Large intestine (tissue), 3 donors: ENCODE measurements at regions not wholly inside any gene's neighbourhood (a gene's known extent, or its start where the extent isn't known, plus 50 kb on each side); places are given as distances from the start of the nearest gene placed in this dataset.
"Not testable (repeated sequence)": the region's sequence is repeated elsewhere in the genome, so short reads cannot be mapped to it uniquely, and the experiment has no call there.

Experiments
- DNase-seq, 2 donors: peaks; one replicate each; pipeline versions ENCODE4 v3.0.0 to v3.0.0-alpha.2; 2013
- H3K27ac ChIP-seq: one replicate; pipeline ENCODE4 v1.5.1; 2013; ENCODE audit warnings: low read length
- H3K27me3 ChIP-seq: 2 replicates; pipeline ENCODE4 v1.6.1; 2013; ENCODE audit warnings: low read length; ENCODE audit not compliant: control insufficient read depth, insufficient read depth
- H3K36me3 ChIP-seq: 2 replicates; pipeline ENCODE4 v1.6.1; 2013; ENCODE audit warnings: low read length; ENCODE audit not compliant: control insufficient read depth, insufficient read depth
- H3K4me1 ChIP-seq: one replicate; pipeline ENCODE4 v1.6.1; 2013; ENCODE audit warnings: low read length; ENCODE audit not compliant: control insufficient read depth, insufficient read depth
- H3K4me3 ChIP-seq: one replicate; pipeline ENCODE4 v1.5.1; 2013; ENCODE audit warnings: low read length
- H3K9me3 ChIP-seq: one replicate; pipeline ENCODE4 v1.6.1; 2013; ENCODE audit warnings: mild to moderate bottlenecking, low read depth, low read length, moderate library complexity; ENCODE audit not compliant: control insufficient read depth
- WGBS: methylation state at CpG from one replicate; pipeline ENCODE4 v1.1.5; 2013; ENCODE audit warnings: low lambda C conversion rate; ENCODE audit not compliant: insufficient coverage; 5-methylcytosine and 5-hydroxymethylcytosine counted together

DNA sequence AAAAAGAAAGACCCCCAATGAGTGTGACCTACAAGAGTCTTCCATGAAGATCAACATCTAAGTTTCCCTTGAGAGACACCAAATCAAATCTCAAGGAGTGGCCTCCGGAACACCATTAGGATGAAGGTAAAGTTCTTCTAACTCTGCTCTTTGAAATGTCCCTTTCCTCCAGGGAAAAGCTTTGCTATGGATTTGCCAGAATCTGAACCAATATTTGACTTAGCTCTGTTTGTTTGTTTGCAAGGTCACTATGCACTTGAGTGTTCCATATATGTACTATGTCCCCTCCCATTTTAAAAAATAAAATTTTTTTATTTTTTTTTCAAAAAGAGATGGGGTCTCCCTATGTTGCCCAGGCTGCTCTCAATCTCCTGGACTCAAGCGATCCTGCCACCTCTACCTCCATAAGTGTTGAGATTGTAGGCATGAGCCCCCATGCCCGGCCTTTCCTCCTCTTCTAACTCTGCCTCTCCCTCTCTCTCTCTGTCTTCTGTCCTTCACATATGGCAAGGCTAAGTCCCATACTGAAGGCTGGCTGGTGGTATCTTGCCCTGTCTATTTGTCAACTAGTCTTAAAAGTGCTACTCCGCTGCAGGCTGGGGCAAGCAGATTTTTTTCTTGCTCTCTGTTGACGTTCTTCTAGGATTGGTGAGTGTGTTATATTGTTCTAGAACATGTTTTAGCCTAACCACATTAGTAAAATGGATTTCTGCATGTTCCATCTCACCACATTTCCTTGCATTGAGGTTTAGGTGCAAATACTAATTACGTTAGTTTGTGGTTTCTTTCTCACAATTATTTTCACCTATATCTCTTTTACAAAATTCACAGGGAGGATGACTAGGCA lies 276.7 kb upstream of the DYNLRB2 start:
- no peaks in the 10 kb centered on the region for H3K9me3 ChIP-seq

DNA sequence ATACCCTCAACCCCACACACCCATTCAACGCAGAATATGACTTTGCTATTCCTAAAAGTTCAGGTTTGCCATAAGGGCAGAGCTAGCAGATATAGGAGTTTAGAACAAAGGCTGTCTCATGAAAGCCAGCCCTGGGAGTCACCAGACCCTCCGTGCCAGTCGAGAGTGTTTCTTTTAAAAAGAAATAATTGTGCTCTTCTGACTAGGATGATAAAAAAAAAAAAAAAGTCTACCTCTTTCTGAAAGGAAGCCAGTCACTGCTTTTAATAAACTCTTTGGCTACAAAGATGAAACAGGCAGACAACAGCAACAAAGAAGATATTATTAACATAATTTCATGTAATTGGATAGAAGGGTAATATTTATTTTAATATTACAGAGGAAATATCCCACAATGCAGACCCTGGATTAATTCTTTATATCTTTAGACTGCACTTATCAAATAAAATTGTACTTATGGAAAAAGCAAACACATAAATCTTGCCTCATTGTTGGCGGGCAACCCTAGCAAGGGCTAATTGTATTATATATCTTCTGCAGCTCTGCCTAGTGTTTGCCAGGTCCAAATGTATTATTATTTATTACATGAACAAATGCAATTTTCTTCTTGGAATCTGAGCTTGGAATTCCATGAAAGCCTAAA lies 277.5 kb upstream of the DYNLRB2 start:
- 86% methylated on average over 1 of the region's 4 CpGs for WGBS
- no peak for DNase-seq
- Histone ChIP-seq H3K27ac (no peak overlapping the region), H3K27me3 (no peaks in the 10 kb centered on the region), H3K9me3 (no peaks in the 10 kb centered on the region), H3K4me3 (no peak overlapping the region), H3K4me1 (peaks cover 21% of the 10 kb centered on the region), H3K36me3 (no peaks in the 10 kb centered on the region)

More for the DNA sequence above, 276.7 kb upstream of the DYNLRB2 start:
- DNase-seq: no peak
- Histone ChIP-seq H3K4me1 (peaks cover 21% of the 10 kb centered on the region), H3K27ac (no peak overlapping the region), H3K27me3 (no peaks in the 10 kb centered on the region), H3K4me3 (no peak overlapping the region), H3K36me3 (no peaks in the 10 kb centered on the region)
- WGBS: 100% methylated on average over 1 of the region's 6 CpGs

DNA sequence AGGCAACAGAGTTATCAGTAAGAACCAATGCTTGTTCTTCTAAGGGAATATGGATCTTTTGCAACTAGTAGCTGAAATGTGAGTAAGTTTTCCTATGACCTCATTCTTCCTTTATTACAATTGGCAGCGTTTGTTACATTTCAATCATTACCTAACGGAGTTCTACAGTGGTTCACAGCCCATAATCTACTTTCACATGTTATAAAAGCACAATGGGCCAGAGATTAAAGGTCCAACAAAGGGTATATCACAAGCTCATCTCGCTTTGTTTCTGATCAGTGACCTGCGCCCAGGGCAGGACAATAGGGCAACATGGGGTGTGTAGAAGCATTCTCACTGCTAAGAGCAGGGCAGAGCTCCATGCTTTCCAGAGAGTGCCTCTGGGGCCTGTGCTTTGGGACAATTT lies 279.9 kb upstream of the DYNLRB2 start:
- no CpG with 5 or more reads among the region's 4 CpGs for WGBS
- Histone ChIP-seq H3K4me1 (peaks cover 12% of the 10 kb centered on the region), H3K27ac (no peak overlapping the region), H3K27me3 (no peaks in the 10 kb centered on the region), H3K4me3 (no peak overlapping the region), H3K36me3 (no peaks in the 10 kb centered on the region), H3K9me3 (no peaks in the 10 kb centered on the region)
- peak; percentile 69 to 89 for DNase-seq

DNA sequence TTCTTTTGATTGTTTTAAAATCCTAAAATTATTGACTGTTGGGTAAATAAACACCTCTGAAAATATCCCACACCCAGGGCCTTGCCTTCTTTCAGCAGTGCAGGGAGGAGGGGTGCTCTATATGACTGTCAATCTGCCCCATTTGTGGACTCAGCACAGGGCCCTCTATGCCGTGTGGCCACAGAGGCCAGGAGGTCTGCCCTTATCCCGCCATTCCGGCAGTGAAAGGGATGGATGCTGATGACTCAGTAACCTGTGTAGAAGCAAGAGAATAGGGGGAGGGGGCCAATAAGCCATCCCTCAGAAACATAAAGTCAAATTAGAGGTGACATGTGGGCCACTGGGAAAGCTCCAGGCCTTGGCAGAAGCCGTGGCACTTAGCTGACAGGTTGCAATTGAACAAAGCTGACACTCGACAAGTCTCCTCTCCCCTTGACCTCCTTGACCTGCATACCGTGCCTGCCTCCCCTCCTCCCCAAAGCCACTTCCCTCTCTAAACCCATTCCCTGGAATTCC lies 281.4 kb upstream of the DYNLRB2 start:
- WGBS: no CpG with 5 or more reads among the region's 6 CpGs
- Histone ChIP-seq H3K27me3 (no peaks in the 10 kb centered on the region), H3K4me1 (peaks cover 4% of the 10 kb centered on the region), H3K4me3 (no peak overlapping the region), H3K36me3 (no peaks in the 10 kb centered on the region), H3K27ac (no peak overlapping the region), H3K9me3 (no peaks in the 10 kb centered on the region)
- no peak for DNase-seq

DNA sequence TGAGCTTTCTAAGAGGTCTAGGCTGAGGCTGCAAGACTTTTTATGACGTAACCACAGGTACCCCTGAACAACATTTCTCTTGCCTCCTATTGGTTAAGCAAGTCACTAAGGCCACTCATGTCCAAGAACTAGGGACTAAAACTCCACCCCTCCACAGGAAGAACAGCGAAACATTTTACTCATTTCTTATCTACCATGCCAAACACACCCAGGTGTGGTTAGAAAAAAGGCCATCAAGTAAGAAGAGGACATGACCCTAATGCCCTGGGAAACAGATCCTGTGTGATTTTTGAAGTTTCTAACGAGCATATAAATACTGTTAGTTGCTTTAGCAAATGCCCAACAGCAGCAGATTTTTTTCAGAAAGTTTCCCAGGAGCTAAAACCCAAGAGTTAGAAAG lies 282.4 kb upstream of the DYNLRB2 start:
- no peak overlapping the region for H3K27ac ChIP-seq
- DNase-seq: no peak
- WGBS: no CpG with 5 or more reads among the region's 3 CpGs

DNA sequence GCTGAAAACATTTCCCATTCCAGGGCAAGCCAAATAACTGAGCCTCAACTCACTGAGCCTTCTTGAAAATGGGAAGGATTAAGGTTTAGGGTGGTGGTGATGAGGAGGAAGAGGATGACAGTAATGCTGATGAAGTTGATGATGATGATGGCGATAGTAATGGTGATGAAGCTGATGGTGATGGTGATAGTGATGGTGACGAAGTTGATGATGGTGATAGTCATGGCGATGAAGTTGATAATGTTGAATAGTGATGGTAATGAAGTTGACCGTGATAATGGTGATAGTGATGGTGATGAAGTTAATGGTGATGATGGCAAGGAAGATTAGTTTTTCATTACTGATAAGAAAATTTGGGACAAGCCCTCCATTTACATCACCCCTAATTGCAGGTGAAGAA lies 285.8 kb upstream of the DYNLRB2 start:
- DNase-seq: no peak

More for the DNA sequence above, 282.4 kb upstream of the DYNLRB2 start:
- Histone ChIP-seq H3K4me1 (peaks cover 4% of the 10 kb centered on the region), H3K9me3 (no peaks in the 10 kb centered on the region), H3K27me3 (no peaks in the 10 kb centered on the region), H3K4me3 (no peak overlapping the region), H3K36me3 (no peaks in the 10 kb centered on the region)

DNA sequence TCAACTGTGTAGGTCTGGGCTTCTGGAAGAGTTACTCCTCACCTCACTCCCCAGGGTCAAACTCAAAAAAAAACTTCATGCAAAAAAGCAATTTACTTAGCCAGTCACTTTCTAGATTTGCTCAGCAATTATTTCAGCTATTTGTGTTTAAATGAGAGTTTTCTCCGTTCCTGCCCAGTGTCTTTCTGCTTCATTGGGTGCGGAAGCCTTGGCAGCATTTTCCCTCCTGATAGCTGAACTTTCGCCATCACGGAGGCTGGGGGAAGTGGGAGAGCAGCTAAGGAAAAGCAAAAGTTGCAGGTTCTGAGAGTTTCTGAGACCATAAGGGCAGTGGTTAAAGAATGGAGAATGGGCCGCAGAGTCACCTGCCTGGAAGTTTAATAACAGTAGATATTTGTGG lies 287.1 kb upstream of the DYNLRB2 start:
- H3K9me3 ChIP-seq: no peaks in the 10 kb centered on the region
- H3K4me3 ChIP-seq: no peak overlapping the region
- H3K27me3 ChIP-seq: no peaks in the 10 kb centered on the region
- no peak overlapping the region for H3K27ac ChIP-seq
- no peaks in the 10 kb centered on the region for H3K4me1 ChIP-seq
- 84% methylated on average over 2 of the region's 5 CpGs for WGBS
- no peak for DNase-seq
- no peaks in the 10 kb centered on the region for H3K36me3 ChIP-seq

More for the DNA sequence above, 285.8 kb upstream of the DYNLRB2 start:
- H3K9me3 ChIP-seq: no peaks in the 10 kb centered on the region
- 100% methylated on average over 4 of the region's 4 CpGs for WGBS
- H3K27ac ChIP-seq: no peak overlapping the region
- no peaks in the 10 kb centered on the region for H3K36me3 ChIP-seq
- no peak overlapping the region for H3K4me3 ChIP-seq
- no peaks in the 10 kb centered on the region for H3K27me3 ChIP-seq
- H3K4me1 ChIP-seq: no peaks in the 10 kb centered on the region

DNA sequence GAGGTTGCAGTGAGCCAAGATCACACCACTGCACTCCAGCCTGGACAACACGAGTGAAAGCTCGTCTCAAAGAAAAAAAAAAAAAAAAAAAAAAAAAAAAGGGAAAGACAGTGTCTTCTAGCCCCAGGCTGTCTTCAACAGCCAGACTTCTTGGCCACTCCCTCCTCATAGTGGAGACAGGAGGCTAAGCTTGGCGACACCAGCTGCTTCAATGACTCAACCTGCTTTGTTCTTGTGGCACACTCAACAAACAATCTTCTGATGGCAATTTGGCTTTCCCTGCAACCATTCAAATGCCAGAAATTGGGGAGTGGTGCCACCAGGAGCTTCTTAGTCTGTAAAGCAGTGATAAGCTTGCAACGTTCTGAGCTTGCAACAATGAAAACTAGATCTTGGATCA lies 290.4 kb upstream of the DYNLRB2 start:
- no CpG with 5 or more reads among the region's 4 CpGs for WGBS
- Histone ChIP-seq H3K27ac (no peak overlapping the region), H3K4me3 (no peak overlapping the region), H3K36me3 (no peaks in the 10 kb centered on the region), H3K9me3 (no peaks in the 10 kb centered on the region), H3K4me1 (no peaks in the 10 kb centered on the region), H3K27me3 (no peaks in the 10 kb centered on the region)
- DNase-seq: no peak

DNA sequence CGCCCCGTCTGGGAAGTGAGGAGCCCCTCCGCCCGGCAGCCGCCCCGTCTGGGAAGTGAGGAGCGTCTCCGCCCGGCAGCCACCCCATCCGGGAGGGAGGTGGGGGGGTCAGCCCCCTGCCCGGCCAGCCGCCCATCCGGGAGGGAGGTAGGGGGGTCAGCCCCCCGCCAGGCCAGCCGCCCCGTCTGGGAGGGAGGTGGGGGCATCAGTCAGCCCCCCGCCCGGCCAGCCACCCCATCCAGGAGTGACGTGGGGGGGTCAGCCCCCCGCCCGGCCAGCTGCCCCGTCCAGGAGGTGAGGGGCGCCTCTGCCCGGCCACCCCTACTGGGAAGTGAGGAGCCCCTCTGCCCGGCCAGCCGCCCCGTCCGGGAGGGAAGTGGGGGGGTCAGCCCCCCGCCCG lies 297.5 kb upstream of the DYNLRB2 start:
- no CpG with 5 or more reads among the region's 30 CpGs for WGBS
- not testable (repeated sequence) for H3K27ac ChIP-seq, H3K4me1 ChIP-seq, H3K4me3 ChIP-seq, H3K27me3 ChIP-seq, H3K36me3 ChIP-seq, H3K9me3 ChIP-seq, DNase-seq

DNA sequence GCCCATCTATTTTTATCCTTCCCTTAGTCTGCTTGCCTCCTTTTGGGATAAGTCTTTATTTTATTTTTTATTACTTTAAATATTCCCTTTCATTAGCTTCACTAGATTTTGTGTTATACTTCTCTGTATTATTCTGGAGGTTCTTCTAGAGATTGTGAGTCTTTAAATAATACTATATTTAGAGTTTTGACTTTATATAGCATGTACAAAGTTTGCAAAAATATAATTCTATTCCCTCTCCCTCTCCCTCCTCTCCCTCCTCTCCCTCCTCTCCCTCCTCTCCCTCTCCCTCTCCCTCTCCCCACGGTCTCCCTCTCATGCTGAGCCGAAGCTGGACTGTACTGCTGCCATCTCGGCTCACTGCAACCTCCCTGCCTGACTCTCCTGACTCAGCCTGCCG lies 298.5 kb upstream of the DYNLRB2 start:
- H3K36me3 ChIP-seq, DNase-seq, H3K27ac ChIP-seq, H3K4me1 ChIP-seq, H3K4me3 ChIP-seq, H3K27me3 ChIP-seq: not testable (repeated sequence)
- WGBS: no CpG with 5 or more reads among the region's 4 CpGs
- peaks cover 12% of the 10 kb centered on the region for H3K9me3 ChIP-seq
